HCT116 (cell line): ENCODE measurements at regions not wholly inside any gene's neighbourhood (a gene's known extent, or its start where the extent isn't known, plus 50 kb on each side); places are given as distances from the start of the nearest gene placed in this dataset.

Source experiments
- ATAC-seq: fragments of 200-7000 bp; cut with Tn5 transposase; 2 replicates; pipeline ENCODE4 v1.9.1; 2020; ENCODE audit warnings: mild to moderate bottlenecking, moderate library complexity
- BruUV-seq: library from RNA; stranded (reverse); fragments of 400-500 nt; replicated peaks from 2 replicates; lab custom pipeline; 2021; lab: Mats Ljungman, UMichigan
- CTCF ChIA-PET: fragments of 300-600 bp; sonication (Branson Sonifier 250); formaldehyde crosslinking; loops from one replicate; lab custom pipeline; 2021; ENCODE audit warnings: antibody characterized with exemption; lab: Charles Lee
- POLR2A ChIA-PET: fragments of 300-600, 350-600 bp; sonication (Branson Sonifier 250); formaldehyde crosslinking; loops from one replicate; lab custom pipeline; 2021; ENCODE audit warnings: antibody characterized with exemption; lab: Charles Lee
- RAD21 ChIA-PET, 2 experiments: fragments of 300-600 bp; sonication (Branson Sonifier 250); formaldehyde crosslinking; loops; one replicate each; lab custom pipeline; 2023; ENCODE audit warnings: low total read pairs in 2 of 2; ENCODE audit not compliant: uncharacterized antibody in 2 of 2, unreplicated experiment in 2 of 2, low non-redundant PET in 1 of 2; lab: Charles Lee
- DNase-seq: peaks from one replicate; pipeline ENCODE4 v3.0.0-alpha.2; 2010; ENCODE audit warnings: low read depth, low spot score
- H2AFZ ChIP-seq: fragments of 200-600 bp; shearing (Covaris generic), sonication (generic); 2 replicates; pipeline ENCODE4 v1.6.1; 2017; ENCODE audit warnings: low read depth, mixed run types, mixed read lengths, antibody characterized with exemption, low read length; ENCODE audit not compliant: poor library complexity, severe bottlenecking
- H3K27ac ChIP-seq: 2 replicates; pipeline ENCODE4 v1.5.1; 2012; ENCODE audit warnings: low read depth, low read length
- H3K27me3 ChIP-seq: fragments of 200-600 bp; sonication (generic); 2 replicates; pipeline ENCODE4 v1.6.1; 2016; ENCODE audit warnings: mixed run types, low read length, mixed read lengths; ENCODE audit not compliant: insufficient read depth
- H3K36me3 ChIP-seq, 2 experiments: fragments of 200-500 bp in 1 of 2; fragments of 200-600 bp in 1 of 2; sonication (Bioruptor generic) in 1 of 2; sonication (generic) in 1 of 2; 2 replicates each; pipeline versions ENCODE4 v1.5.1 to v1.6.1; 2014 to 2016; ENCODE audit warnings: low read length in 2 of 2, inconsistent platforms in 1 of 2, mixed read lengths in 1 of 2, mixed run types in 1 of 2; ENCODE audit not compliant: insufficient read depth in 2 of 2, control insufficient read depth in 1 of 2
- H3K4me1 ChIP-seq, 2 experiments: fragments of 200-600 bp in 1 of 2; sonication (generic) in 1 of 2; 2 replicates each; pipeline versions ENCODE4 v1.5.1 to v1.6.1; 2012 to 2017; ENCODE audit warnings: low read length in 2 of 2, inconsistent platforms in 1 of 2, mild to moderate bottlenecking in 1 of 2, mixed read lengths in 1 of 2, mixed run types in 1 of 2, moderate library complexity in 1 of 2; ENCODE audit not compliant: insufficient read depth in 2 of 2, control insufficient read depth in 1 of 2
- H3K4me2 ChIP-seq: fragments of 200-600 bp; sonication (generic); 2 replicates; pipeline ENCODE4 v1.6.1; 2017; ENCODE audit warnings: mixed run types, low read length, mixed read lengths
- H3K4me3 ChIP-seq, 2 experiments: fragments of 200-600 bp in 1 of 2; sonication (generic) in 1 of 2; replicated peaks in 1 of 2; 2 replicates each; pipeline ENCODE4 v1.5.1; 2011 to 2016; ENCODE audit warnings: low read length in 2 of 2, control low read depth in 1 of 2, low read depth in 1 of 2, mild to moderate bottlenecking in 1 of 2, mixed read lengths in 1 of 2, mixed run types in 1 of 2
- H3K79me2 ChIP-seq: fragments of 200-600 bp; sonication (generic); 2 replicates; pipeline ENCODE4 v1.6.1; 2017; ENCODE audit warnings: mild to moderate bottlenecking, mixed run types, low read length, moderate library complexity, mixed read lengths; ENCODE audit not compliant: insufficient read depth
- H3K9ac ChIP-seq: fragments of 200-600 bp; sonication (generic); 2 replicates; pipeline ENCODE4 v1.6.1; 2016; ENCODE audit warnings: low read length, mixed read lengths
- H3K9me2 ChIP-seq: fragments of 200-600 bp; sonication (generic), shearing (Covaris generic); 2 replicates; pipeline ENCODE4 v1.6.1; 2017; ENCODE audit warnings: mixed run types, mild to moderate bottlenecking, moderate library complexity; ENCODE audit not compliant: insufficient read depth
- H3K9me3 ChIP-seq, 2 experiments: fragments of 200-500 bp in 1 of 2; fragments of 200-600 bp in 1 of 2; sonication (Bioruptor generic) in 1 of 2; sonication (generic) in 1 of 2; 2 replicates each; pipeline ENCODE4 v1.6.1; 2014 to 2017; ENCODE audit warnings: low read length in 2 of 2, mixed read lengths in 2 of 2, inconsistent platforms in 1 of 2, low read depth in 1 of 2, mild to moderate bottlenecking in 1 of 2, mixed run types in 1 of 2, moderate library complexity in 1 of 2; ENCODE audit not compliant: control insufficient read depth in 1 of 2, insufficient read depth in 1 of 2
- H4K20me1 ChIP-seq: fragments of 200-600 bp; sonication (generic), shearing (Covaris generic); 2 replicates; pipeline ENCODE4 v1.6.1; 2017; ENCODE audit warnings: mixed run types, mild to moderate bottlenecking, moderate library complexity; ENCODE audit not compliant: insufficient read depth
- ATF3 ChIP-seq: IDR thresholded peaks from 2 replicates; pipeline ENCODE4 v1.6.1; 2012
- CEBPB ChIP-seq: IDR thresholded peaks from 2 replicates; pipeline ENCODE4 v1.6.1; 2012; ENCODE audit warnings: low read depth
- ELF1 ChIP-seq: IDR thresholded peaks from 2 replicates; pipeline ENCODE4 v1.6.1; 2012; ENCODE audit warnings: low read depth, borderline replicate concordance
- EZH2 ChIP-seq: fragments of 200-600 bp; sonication (generic); IDR thresholded peaks from 2 replicates; pipeline ENCODE4 v1.6.1; 2017; ENCODE audit warnings: antibody characterized with exemption, mixed run types
- EZH2phosphoT487 ChIP-seq: fragments of 200-600 bp; IDR thresholded peaks from 2 replicates; pipeline ENCODE4 v1.6.1; 2018; ENCODE audit warnings: antibody characterized with exemption, borderline replicate concordance
- FOSL1 ChIP-seq: IDR thresholded peaks from 2 replicates; pipeline ENCODE4 v1.6.1; 2012; ENCODE audit warnings: low read depth
- MAX ChIP-seq: IDR thresholded peaks from 2 replicates; pipeline ENCODE4 v1.6.1; 2012
- POLR2AphosphoS5 ChIP-seq: IDR thresholded peaks from 2 replicates; pipeline ENCODE4 v1.6.1; 2011; ENCODE audit warnings: mild to moderate bottlenecking, low read depth, low read length, moderate library complexity
- RAD21 ChIP-seq: IDR thresholded peaks from 2 replicates; pipeline ENCODE4 v1.6.1; 2012; ENCODE audit warnings: low read depth, mild to moderate bottlenecking
- SIN3A ChIP-seq: IDR thresholded peaks from 2 replicates; pipeline ENCODE4 v1.6.1; 2012; ENCODE audit warnings: low read depth
- SRF ChIP-seq: IDR thresholded peaks from 2 replicates; pipeline ENCODE4 v1.6.1; 2012; ENCODE audit warnings: low read depth
- TCF7L2 ChIP-seq: IDR thresholded peaks from 2 replicates; pipeline ENCODE4 v1.7.0; 2011; ENCODE audit warnings: borderline replicate concordance, inconsistent platforms; ENCODE audit not compliant: insufficient read depth, insufficient read length; ENCODE audit errors: extremely low read depth
- ZFX ChIP-seq: fragments of 450-650 bp; IDR thresholded peaks from 2 replicates; pipeline ENCODE4 v1.6.1; 2017
- intact Hi-C: fragments of 100-400 bp; cut with micrococcal nuclease; formaldehyde crosslinking; loops from 2 replicates; pipeline ENCODE4 v1.10.0; 2022
- TF ChIP-seq, protein P1 (sequence below): IDR thresholded peaks from 2 replicates; pipeline ENCODE4 v1.6.1; 2012; ENCODE audit warnings: low read depth

GRCh38 chr9:80012557-80013330 lies 441.0 kb downstream of the TLE4 start:
- no peak overlapping the region for H3K4me3 ChIP-seq
- no peaks in the 10 kb centered on the region for H3K79me2 ChIP-seq
- TF ChIP-seq, protein P1, sequence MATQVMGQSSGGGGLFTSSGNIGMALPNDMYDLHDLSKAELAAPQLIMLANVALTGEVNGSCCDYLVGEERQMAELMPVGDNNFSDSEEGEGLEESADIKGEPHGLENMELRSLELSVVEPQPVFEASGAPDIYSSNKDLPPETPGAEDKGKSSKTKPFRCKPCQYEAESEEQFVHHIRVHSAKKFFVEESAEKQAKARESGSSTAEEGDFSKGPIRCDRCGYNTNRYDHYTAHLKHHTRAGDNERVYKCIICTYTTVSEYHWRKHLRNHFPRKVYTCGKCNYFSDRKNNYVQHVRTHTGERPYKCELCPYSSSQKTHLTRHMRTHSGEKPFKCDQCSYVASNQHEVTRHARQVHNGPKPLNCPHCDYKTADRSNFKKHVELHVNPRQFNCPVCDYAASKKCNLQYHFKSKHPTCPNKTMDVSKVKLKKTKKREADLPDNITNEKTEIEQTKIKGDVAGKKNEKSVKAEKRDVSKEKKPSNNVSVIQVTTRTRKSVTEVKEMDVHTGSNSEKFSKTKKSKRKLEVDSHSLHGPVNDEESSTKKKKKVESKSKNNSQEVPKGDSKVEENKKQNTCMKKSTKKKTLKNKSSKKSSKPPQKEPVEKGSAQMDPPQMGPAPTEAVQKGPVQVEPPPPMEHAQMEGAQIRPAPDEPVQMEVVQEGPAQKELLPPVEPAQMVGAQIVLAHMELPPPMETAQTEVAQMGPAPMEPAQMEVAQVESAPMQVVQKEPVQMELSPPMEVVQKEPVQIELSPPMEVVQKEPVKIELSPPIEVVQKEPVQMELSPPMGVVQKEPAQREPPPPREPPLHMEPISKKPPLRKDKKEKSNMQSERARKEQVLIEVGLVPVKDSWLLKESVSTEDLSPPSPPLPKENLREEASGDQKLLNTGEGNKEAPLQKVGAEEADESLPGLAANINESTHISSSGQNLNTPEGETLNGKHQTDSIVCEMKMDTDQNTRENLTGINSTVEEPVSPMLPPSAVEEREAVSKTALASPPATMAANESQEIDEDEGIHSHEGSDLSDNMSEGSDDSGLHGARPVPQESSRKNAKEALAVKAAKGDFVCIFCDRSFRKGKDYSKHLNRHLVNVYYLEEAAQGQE: no peak
- TF ChIP-seq EZH2phosphoT487 (no peak), ELF1 (no peak), SRF (no peak), POLR2AphosphoS5 (no peak), CEBPB (no peak), TCF7L2 (no peak), RAD21 (no peak), SIN3A (no peak), ZFX (no peak), ATF3 (no peak), MAX (no peak), EZH2 (no peak), FOSL1 (no peak)
- ATAC-seq (no peak), DNase-seq (no peak)
- CTCF ChIA-PET: no interaction called here
- POLR2A ChIA-PET: no interaction called here
- H4K20me1 ChIP-seq: no peaks in the 10 kb centered on the region
- H3K27ac ChIP-seq: no peak overlapping the region
- H3K9ac ChIP-seq: no peak overlapping the region
- no TSS peak for BruUV-seq
- intact Hi-C loops: no loop called here
- no peaks in the 10 kb centered on the region for H3K27me3 ChIP-seq
- no peaks in the 10 kb centered on the region for H3K4me1 ChIP-seq
- H3K9me3 ChIP-seq: peaks cover 11 to 12% of the 10 kb centered on the region in 2 experiments; a peak in 2 of 4 replicates
- no peaks in the 10 kb centered on the region for H3K9me2 ChIP-seq
- H3K4me2 ChIP-seq: no peak overlapping the region
- H3K36me3 ChIP-seq: no peaks in the 10 kb centered on the region
- RAD21 ChIA-PET: no interaction called here
- no peak overlapping the region for H2AFZ ChIP-seq
